ENCODE measurements at regions not wholly inside any gene's neighbourhood (a gene's known extent, or its start where the extent isn't known, plus 50 kb on each side); places are given as distances from the start of the nearest gene placed in this dataset.

DNA sequence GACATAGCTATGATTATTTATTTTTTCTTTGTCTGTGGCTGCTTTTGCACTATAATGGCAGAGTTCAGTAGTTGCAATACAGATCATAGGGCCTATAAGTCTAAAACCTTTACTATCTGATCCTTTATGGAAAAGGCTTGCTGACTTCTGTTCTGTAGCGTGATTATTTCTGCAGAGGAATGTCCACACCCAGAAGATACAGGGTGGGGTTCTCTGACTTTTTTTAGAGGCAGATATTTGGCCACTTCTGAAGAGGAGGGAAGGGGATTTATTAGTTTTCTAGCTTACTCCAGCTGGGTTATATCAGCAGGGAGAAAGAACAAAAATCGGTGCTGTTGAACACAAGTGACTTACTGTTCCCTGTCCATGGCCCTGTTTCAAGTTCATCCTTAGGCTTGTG lies 97.6 kb downstream of the RPE65 start:
- DNase-seq: no peak
- Histone ChIP-seq H3K4me1 (peaks cover 10% of the 10 kb centered on the region), H3K27ac (peak overlapping the region in 2 of 4 donors; percentile 25 to 42), H3K36me3 (replicated peaks in 1 of 2; ENCODE audit: insufficient read depth in 1 of 2, low read depth in 2 of 2) (no peaks in the 10 kb centered on the region), H3K27me3 (no peaks in the 10 kb centered on the region), H3K4me3 (no peak overlapping the region), H3K9me3 (no peaks in the 10 kb centered on the region)
- intact Hi-C loops (cut with DNase I): no loop called here
- no peak for TF ChIP-seq POLR2A (IDR thresholded peaks at IDR 0.05)
- no peak for TF ChIP-seq CTCF (IDR thresholded peaks at IDR 0.05)
- WGBS, 2 donors: 31 to 60% methylated on average over 2 of the region's 2 CpGs
- ATAC-seq: no peak

DNA sequence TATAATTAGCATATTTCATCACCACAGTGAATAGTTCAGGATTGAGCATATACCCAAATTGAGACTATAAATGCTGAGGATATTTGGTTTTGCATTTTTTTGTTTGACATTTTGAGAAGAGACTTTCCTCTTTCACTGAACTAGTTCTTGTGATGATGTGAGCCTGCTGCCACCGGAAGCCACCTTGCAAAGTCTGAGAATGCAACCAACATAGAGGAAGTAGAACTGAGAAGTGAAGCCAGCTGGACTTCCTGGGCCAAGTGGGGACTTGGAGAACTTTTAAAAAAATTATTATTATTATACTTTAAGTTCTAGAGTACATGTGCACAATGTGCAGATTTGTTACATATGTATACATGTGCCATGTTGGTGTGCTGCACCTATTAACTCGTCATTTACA lies 102.3 kb downstream of the RPE65 start:
- H3K4me1 ChIP-seq: peaks cover 7% of the 10 kb centered on the region
- H3K4me3 ChIP-seq: no peak overlapping the region
- H3K27me3 ChIP-seq: no peaks in the 10 kb centered on the region
- no peak overlapping the region for H3K27ac ChIP-seq
- TF ChIP-seq CTCF (IDR thresholded peaks at IDR 0.05) (no peak), POLR2A (IDR thresholded peaks at IDR 0.05) (no peak)
- ATAC-seq: no peak
- H3K9me3 ChIP-seq: no peaks in the 10 kb centered on the region
- intact Hi-C loops (cut with DNase I): no loop called here
- 66 to 68% methylated on average over 2 of the region's 2 CpGs for WGBS, 2 donors
- peak in 1 of 4 donors; percentile 45 for DNase-seq
- H3K36me3 ChIP-seq (replicated peaks in 1 of 2; ENCODE audit: insufficient read depth in 1 of 2, low read depth in 2 of 2): no peaks in the 10 kb centered on the region

DNA sequence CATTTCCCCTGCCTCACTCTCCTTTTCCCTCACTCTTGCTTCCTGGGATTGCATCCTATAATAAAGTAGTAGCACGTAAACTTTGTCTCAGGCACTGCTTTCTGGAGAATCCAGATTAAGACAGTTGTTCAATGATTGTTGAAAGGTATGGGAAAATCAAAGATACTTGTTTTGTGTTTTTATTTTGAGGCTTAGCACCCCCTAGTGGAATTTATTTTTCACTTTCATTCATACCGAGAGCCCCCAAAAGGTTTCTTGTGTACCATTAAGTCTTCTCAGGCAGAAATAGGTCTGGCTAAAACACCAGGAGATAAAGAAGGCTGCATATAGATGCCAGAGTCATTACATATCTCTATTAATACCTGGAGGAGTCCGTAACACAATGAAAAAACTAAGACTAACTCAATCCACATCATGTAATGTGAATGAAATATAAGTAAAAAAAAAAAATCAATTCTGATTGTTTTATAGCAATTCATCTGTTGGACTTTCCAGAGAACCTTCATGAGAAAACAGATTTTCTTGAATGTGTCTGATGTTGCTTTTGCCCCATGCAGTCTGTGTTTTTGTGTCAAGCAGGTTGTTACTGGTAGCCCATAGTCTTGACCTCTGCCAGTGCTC lies 103.5 kb downstream of the RPE65 start:
- Histone ChIP-seq H3K9me3 (no peaks in the 10 kb centered on the region), H3K27me3 (no peaks in the 10 kb centered on the region), H3K4me3 (no peak overlapping the region), H3K27ac (no peak overlapping the region), H3K36me3 (replicated peaks in 1 of 2; ENCODE audit: insufficient read depth in 1 of 2, low read depth in 2 of 2) (no peaks in the 10 kb centered on the region), H3K4me1 (no peaks in the 10 kb centered on the region)
- WGBS, 2 donors: 36 to 45% methylated on average over 3 of the region's 3 CpGs
- intact Hi-C loops (cut with DNase I): no loop called here
- no peak for TF ChIP-seq POLR2A (IDR thresholded peaks at IDR 0.05)
- peak; percentile 12 to 44 (median 42) for TF ChIP-seq CTCF (IDR thresholded peaks at IDR 0.05)
- DNase-seq (no peak), ATAC-seq (no peak)

- WGBS, 2 donors: 22 to 27% methylated on average over 4 of the region's 4 CpGs
- H3K27ac ChIP-seq: peak overlapping the region in 3 of 4 donors; percentile 52 to 76 (median 59)
- intact Hi-C loops (cut with DNase I): no loop called here
- H3K4me3 ChIP-seq: no peak overlapping the region
- no peak for TF ChIP-seq CTCF (IDR thresholded peaks at IDR 0.05)
- no peak for TF ChIP-seq POLR2A (IDR thresholded peaks at IDR 0.05)
- H3K4me1 ChIP-seq: no peaks in the 10 kb centered on the region
- no peaks in the 10 kb centered on the region for H3K27me3 ChIP-seq
- DNase-seq (no peak), ATAC-seq (peak; percentile 81)
- H3K9me3 ChIP-seq: no peaks in the 10 kb centered on the region
- H3K36me3 ChIP-seq (replicated peaks in 1 of 2; ENCODE audit: insufficient read depth in 1 of 2, low read depth in 2 of 2): no peaks in the 10 kb centered on the region
Observed at GRCh38 chr1:68344208-68344607, 105.5 kb downstream of the RPE65 start.

GRCh38 chr1:68340951-68341350 lies 108.6 kb upstream of the WLS start:
- intact Hi-C loops (cut with DNase I): no loop called here
- Histone ChIP-seq H3K9me3 (no peaks in the 10 kb centered on the region), H3K27me3 (no peaks in the 10 kb centered on the region), H3K4me3 (no peak overlapping the region), H3K27ac (no peak overlapping the region), H3K4me1 (no peaks in the 10 kb centered on the region), H3K36me3 (replicated peaks in 1 of 2; ENCODE audit: insufficient read depth in 1 of 2, low read depth in 2 of 2) (no peaks in the 10 kb centered on the region)
- no peak for DNase-seq
- TF ChIP-seq CTCF (IDR thresholded peaks at IDR 0.05): no peak
- no peak for TF ChIP-seq POLR2A (IDR thresholded peaks at IDR 0.05)
- WGBS, 2 donors: 65% methylated on average over 5 of the region's 5 CpGs
- no peak for ATAC-seq
